H1 (cell line): ENCODE measurements at regions not wholly inside any gene's neighbourhood (a gene's known extent, or its start where the extent isn't known, plus 50 kb on each side); places are given as distances from the start of the nearest gene placed in this dataset.

Experiments used
- CTCF ChIA-PET: fragments of 300-600 bp; sonication (Branson Sonifier 250); formaldehyde crosslinking; loops from one replicate; lab custom pipeline; 2021; ENCODE audit not compliant: partially characterized antibody; lab: Charles Lee
- POLR2A ChIA-PET: fragments of 300-600 bp; sonication (Branson Sonifier 250); formaldehyde crosslinking; loops from one replicate; lab custom pipeline; 2021; ENCODE audit warnings: inconsistent platforms; ENCODE audit not compliant: partially characterized antibody; lab: Charles Lee
- DNase-seq, 2 experiments: peaks; one replicate each; pipeline versions ENCODE4 v3.0.0 to v3.0.0-alpha.2; 2010 to 2022; ENCODE audit warnings: low spot score in 2 of 2, low read depth in 1 of 2, mixed read lengths in 1 of 2
- FAIRE-seq: peaks from 2 replicates; lab custom pipeline; 2011; peaks lifted over from hg19 to GRCh38; lab: Jason Lieb, UNC
- H2AFZ ChIP-seq: 2 replicates; pipeline ENCODE4 v1.8.1; 2012; ENCODE audit warnings: low read length, inconsistent platforms
- H2AK5ac ChIP-seq: 2 replicates; pipeline ENCODE4 v1.6.1; 2013; ENCODE audit warnings: low read depth, low read length
- H2BK120ac ChIP-seq: replicated peaks from 2 replicates; pipeline ENCODE3; 2013; ENCODE audit warnings: low read depth, low read length, inconsistent platforms
- H2BK12ac ChIP-seq: 2 replicates; pipeline ENCODE4 v1.6.1; 2013; ENCODE audit warnings: low read depth, low read length
- H2BK15ac ChIP-seq: 2 replicates; pipeline ENCODE4 v1.6.1; 2013; ENCODE audit warnings: low read length
- H2BK20ac ChIP-seq: 2 replicates; pipeline ENCODE4 v1.6.1; 2013; ENCODE audit warnings: low read length
- H2BK5ac ChIP-seq: 2 replicates; pipeline ENCODE4 v1.6.1; 2013; ENCODE audit warnings: low read depth, low read length
- H3K14ac ChIP-seq: 2 replicates; pipeline ENCODE4 v1.6.1; 2013; ENCODE audit warnings: inconsistent platforms; ENCODE audit not compliant: insufficient read length
- H3K18ac ChIP-seq: 2 replicates; pipeline ENCODE4 v1.6.1; 2013; ENCODE audit warnings: low read length; ENCODE audit errors: extremely low read depth
- H3K23ac ChIP-seq: 2 replicates; pipeline ENCODE4 v1.6.1; 2013; ENCODE audit warnings: inconsistent platforms; ENCODE audit not compliant: insufficient read length
- H3K23me2 ChIP-seq: 2 replicates; pipeline ENCODE4 v1.6.1; 2013; ENCODE audit warnings: low read depth, low read length
- H3K27ac ChIP-seq: 2 replicates; pipeline ENCODE4 v1.6.1; 2011; ENCODE audit warnings: low read depth, low read length, inconsistent platforms
- H3K27me3 ChIP-seq, 4 experiments: replicated peaks in 1 of 4; 1 replicate in 1 of 4; 2 replicates in 3 of 4; pipeline versions ENCODE4 v1.6.1 to v1.8.1; 2011 to 2013; ENCODE audit warnings: low read length in 3 of 4, mild to moderate bottlenecking in 3 of 4, inconsistent platforms in 2 of 4, mixed read lengths in 2 of 4, moderate library complexity in 1 of 4; ENCODE audit not compliant: control insufficient read depth in 3 of 4, insufficient read depth in 3 of 4; ENCODE audit errors: extremely low read depth in 1 of 4
- H3K36me3 ChIP-seq, 4 experiments: 2 replicates each; pipeline versions ENCODE4 v1.6.1 to v1.8.1; 2011 to 2013; ENCODE audit warnings: mild to moderate bottlenecking in 4 of 4, low read length in 3 of 4, moderate library complexity in 2 of 4, control low read depth in 1 of 4, inconsistent platforms in 1 of 4; ENCODE audit not compliant: insufficient read depth in 4 of 4, control insufficient read depth in 2 of 4
- H3K4ac ChIP-seq: replicated peaks from 2 replicates; pipeline ENCODE3; 2013; ENCODE audit warnings: low read length, low read depth, mixed read lengths, inconsistent platforms; ENCODE audit not compliant: insufficient read length
- H3K4me1 ChIP-seq, 4 experiments: replicated peaks in 1 of 4; 1 replicate in 1 of 4; 2 replicates in 3 of 4; pipeline versions ENCODE4 v1.6.1 to v1.8.1; 2011 to 2013; ENCODE audit warnings: low read length in 3 of 4, inconsistent platforms in 2 of 4, mixed read lengths in 1 of 4; ENCODE audit not compliant: insufficient read depth in 4 of 4, control insufficient read depth in 3 of 4
- H3K4me2 ChIP-seq, 2 experiments: 2 replicates each; pipeline versions ENCODE4 v1.6.1 to v1.8.1; 2011 to 2013; ENCODE audit warnings: low read depth in 2 of 2, low read length in 2 of 2, control low read depth in 1 of 2, inconsistent platforms in 1 of 2, mild to moderate bottlenecking in 1 of 2; ENCODE audit not compliant: insufficient read depth in 1 of 2
- H3K4me3 ChIP-seq, 4 experiments: fragments of 200-600, 300-600 bp in 1 of 4; sonication (generic), shearing (Covaris generic), sonication (Bioruptor Twin) in 1 of 4; 2 replicates each; pipeline versions ENCODE4 v1.5.1 to v1.8.1; 2011 to 2016; ENCODE audit warnings: low read length in 4 of 4, low read depth in 3 of 4, control low read depth in 2 of 4, inconsistent platforms in 2 of 4, mild to moderate bottlenecking in 2 of 4, mixed read lengths in 1 of 4, moderate library complexity in 1 of 4; ENCODE audit not compliant: insufficient read depth in 2 of 4; ENCODE audit errors: extremely low read depth in 1 of 4
- H3K56ac ChIP-seq: replicated peaks from 2 replicates; pipeline ENCODE3; 2013; ENCODE audit warnings: low read depth, mild to moderate bottlenecking, mixed read lengths, low read length, inconsistent platforms; ENCODE audit not compliant: insufficient read length
- H3K79me1 ChIP-seq: 2 replicates; pipeline ENCODE4 v1.6.1; 2013; ENCODE audit warnings: low read depth, low read length, control low read depth
- H3K79me2 ChIP-seq, 2 experiments: 2 replicates each; pipeline versions ENCODE4 v1.6.1 to v1.8.1; 2012 to 2013; ENCODE audit warnings: low read length in 2 of 2, mild to moderate bottlenecking in 2 of 2, inconsistent platforms in 1 of 2; ENCODE audit not compliant: insufficient read depth in 2 of 2, control insufficient read depth in 1 of 2
- H3K9ac ChIP-seq, 4 experiments: replicated peaks in 1 of 4; 1 replicate in 1 of 4; 2 replicates in 3 of 4; pipeline versions ENCODE4 v1.6.1 to v1.8.1; 2011 to 2013; ENCODE audit warnings: low read depth in 3 of 4, low read length in 3 of 4, control low read depth in 2 of 4, mild to moderate bottlenecking in 2 of 4, moderate library complexity in 2 of 4, inconsistent platforms in 1 of 4; ENCODE audit errors: extremely low read depth in 1 of 4
- H3K9me3 ChIP-seq, 2 experiments: 2 replicates each; pipeline versions ENCODE4 v1.6.1 to v1.8.1; 2012 to 2013; ENCODE audit warnings: mild to moderate bottlenecking in 2 of 2, moderate library complexity in 2 of 2, control low read depth in 1 of 2, inconsistent platforms in 1 of 2, low read depth in 1 of 2, low read length in 1 of 2, mixed read lengths in 1 of 2; ENCODE audit not compliant: insufficient read depth in 2 of 2
- H4K20me1 ChIP-seq, 2 experiments: replicated peaks in 1 of 2; 2 replicates each; pipeline versions ENCODE3 to v1.8.1; 2011 to 2013; ENCODE audit warnings: inconsistent platforms in 2 of 2, low read length in 2 of 2, mild to moderate bottlenecking in 1 of 2; ENCODE audit not compliant: insufficient read depth in 2 of 2, control insufficient read depth in 1 of 2
- H4K5ac ChIP-seq: 2 replicates; pipeline ENCODE4 v1.6.1; 2013; ENCODE audit warnings: low read length, low read depth, mixed read lengths, inconsistent platforms; ENCODE audit not compliant: insufficient read length
- H4K8ac ChIP-seq: 2 replicates; pipeline ENCODE4 v1.8.0; 2013; ENCODE audit warnings: mild to moderate bottlenecking, moderate library complexity, low read length, inconsistent platforms; ENCODE audit not compliant: insufficient read depth; ENCODE audit errors: extremely low read depth
- H4K91ac ChIP-seq: replicated peaks from 2 replicates; pipeline ENCODE3; 2013; ENCODE audit warnings: low read length, mixed read lengths, inconsistent platforms; ENCODE audit not compliant: insufficient read length
- WGBS, 2 experiments: shearing (Covaris generic) in 1 of 2; methylation state at CpG; one replicate each; pipeline versions ENCODE4 v1.1.6 to v1.1.7; 2013 to 2015; ENCODE audit warnings: low lambda C conversion rate in 2 of 2, mixed read lengths in 2 of 2, inconsistent platforms in 1 of 2, low coverage in 1 of 2, missing lambda C conversion rate in 1 of 2; ENCODE audit not compliant: insufficient replicate concordance in 2 of 2, insufficient coverage in 1 of 2, insufficient read length in 1 of 2; ENCODE audit errors: extremely low coverage in 1 of 2, missing lambda C conversion rate in 1 of 2; 5-methylcytosine and 5-hydroxymethylcytosine counted together
- TF ChIP-seq, protein P1 (sequence below): fragments of 300-600 bp; sonication (generic); IDR thresholded peaks from 2 replicates; pipeline ENCODE4 v1.7.1; 2012; ENCODE audit warnings: low read length, moderate library complexity, mild to moderate bottlenecking, inconsistent platforms; ENCODE audit not compliant: insufficient replicate concordance

GRCh38 chr3:87973906-87974305, 84.9 kb downstream of the CGGBP1 start:
- ChIA-PET CTCF (no interaction called here), POLR2A (no interaction called here)
- H3K79me2 ChIP-seq = no peaks in the 10 kb centered on the region
- no peak overlapping the region for H4K5ac ChIP-seq
- no peak overlapping the region for H2BK15ac ChIP-seq
- H2BK5ac ChIP-seq = no peak overlapping the region
- H4K91ac ChIP-seq = no peak overlapping the region
- no peak overlapping the region for H3K27ac ChIP-seq
- no peak overlapping the region for H3K9ac ChIP-seq
- H3K4ac ChIP-seq = no peak overlapping the region
- no peak overlapping the region for H2BK12ac ChIP-seq
- no peaks in the 10 kb centered on the region for H3K27me3 ChIP-seq
- no peaks in the 10 kb centered on the region for H3K79me1 ChIP-seq
- DNase-seq = no peak
- peaks cover 3% of the 10 kb centered on the region in 2 experiments; a peak in 2 of 4 replicates for H3K9me3 ChIP-seq
- H3K36me3 ChIP-seq = no peaks in the 10 kb centered on the region
- H3K4me3 ChIP-seq = no peak overlapping the region
- no peak overlapping the region for H2BK120ac ChIP-seq
- H3K18ac ChIP-seq = no peak overlapping the region
- no peak overlapping the region for H2BK20ac ChIP-seq
- H3K23ac ChIP-seq = no peak overlapping the region
- H3K56ac ChIP-seq = no peak overlapping the region
- H4K8ac ChIP-seq = no peak overlapping the region
- peaks cover 0 to 3% (median 0%) of the 10 kb centered on the region in 4 experiments; a peak in 1 of 7 replicates for H3K4me1 ChIP-seq
- no peaks in the 10 kb centered on the region for H3K23me2 ChIP-seq
- H2AFZ ChIP-seq = no peak overlapping the region
- H3K4me2 ChIP-seq = no peak overlapping the region
- whole genome bisulfite sequencing, 2 experiments = 90% methylated on average over 5 of the region's 5 CpGs; no CpG with 5 or more reads in 1 of the 2 experiments
- FAIRE-seq = no peak
- no peaks in the 10 kb centered on the region for H4K20me1 ChIP-seq
- H2AK5ac ChIP-seq = no peak overlapping the region
- H3K14ac ChIP-seq = no peak overlapping the region
- TF ChIP-seq, protein P1, sequence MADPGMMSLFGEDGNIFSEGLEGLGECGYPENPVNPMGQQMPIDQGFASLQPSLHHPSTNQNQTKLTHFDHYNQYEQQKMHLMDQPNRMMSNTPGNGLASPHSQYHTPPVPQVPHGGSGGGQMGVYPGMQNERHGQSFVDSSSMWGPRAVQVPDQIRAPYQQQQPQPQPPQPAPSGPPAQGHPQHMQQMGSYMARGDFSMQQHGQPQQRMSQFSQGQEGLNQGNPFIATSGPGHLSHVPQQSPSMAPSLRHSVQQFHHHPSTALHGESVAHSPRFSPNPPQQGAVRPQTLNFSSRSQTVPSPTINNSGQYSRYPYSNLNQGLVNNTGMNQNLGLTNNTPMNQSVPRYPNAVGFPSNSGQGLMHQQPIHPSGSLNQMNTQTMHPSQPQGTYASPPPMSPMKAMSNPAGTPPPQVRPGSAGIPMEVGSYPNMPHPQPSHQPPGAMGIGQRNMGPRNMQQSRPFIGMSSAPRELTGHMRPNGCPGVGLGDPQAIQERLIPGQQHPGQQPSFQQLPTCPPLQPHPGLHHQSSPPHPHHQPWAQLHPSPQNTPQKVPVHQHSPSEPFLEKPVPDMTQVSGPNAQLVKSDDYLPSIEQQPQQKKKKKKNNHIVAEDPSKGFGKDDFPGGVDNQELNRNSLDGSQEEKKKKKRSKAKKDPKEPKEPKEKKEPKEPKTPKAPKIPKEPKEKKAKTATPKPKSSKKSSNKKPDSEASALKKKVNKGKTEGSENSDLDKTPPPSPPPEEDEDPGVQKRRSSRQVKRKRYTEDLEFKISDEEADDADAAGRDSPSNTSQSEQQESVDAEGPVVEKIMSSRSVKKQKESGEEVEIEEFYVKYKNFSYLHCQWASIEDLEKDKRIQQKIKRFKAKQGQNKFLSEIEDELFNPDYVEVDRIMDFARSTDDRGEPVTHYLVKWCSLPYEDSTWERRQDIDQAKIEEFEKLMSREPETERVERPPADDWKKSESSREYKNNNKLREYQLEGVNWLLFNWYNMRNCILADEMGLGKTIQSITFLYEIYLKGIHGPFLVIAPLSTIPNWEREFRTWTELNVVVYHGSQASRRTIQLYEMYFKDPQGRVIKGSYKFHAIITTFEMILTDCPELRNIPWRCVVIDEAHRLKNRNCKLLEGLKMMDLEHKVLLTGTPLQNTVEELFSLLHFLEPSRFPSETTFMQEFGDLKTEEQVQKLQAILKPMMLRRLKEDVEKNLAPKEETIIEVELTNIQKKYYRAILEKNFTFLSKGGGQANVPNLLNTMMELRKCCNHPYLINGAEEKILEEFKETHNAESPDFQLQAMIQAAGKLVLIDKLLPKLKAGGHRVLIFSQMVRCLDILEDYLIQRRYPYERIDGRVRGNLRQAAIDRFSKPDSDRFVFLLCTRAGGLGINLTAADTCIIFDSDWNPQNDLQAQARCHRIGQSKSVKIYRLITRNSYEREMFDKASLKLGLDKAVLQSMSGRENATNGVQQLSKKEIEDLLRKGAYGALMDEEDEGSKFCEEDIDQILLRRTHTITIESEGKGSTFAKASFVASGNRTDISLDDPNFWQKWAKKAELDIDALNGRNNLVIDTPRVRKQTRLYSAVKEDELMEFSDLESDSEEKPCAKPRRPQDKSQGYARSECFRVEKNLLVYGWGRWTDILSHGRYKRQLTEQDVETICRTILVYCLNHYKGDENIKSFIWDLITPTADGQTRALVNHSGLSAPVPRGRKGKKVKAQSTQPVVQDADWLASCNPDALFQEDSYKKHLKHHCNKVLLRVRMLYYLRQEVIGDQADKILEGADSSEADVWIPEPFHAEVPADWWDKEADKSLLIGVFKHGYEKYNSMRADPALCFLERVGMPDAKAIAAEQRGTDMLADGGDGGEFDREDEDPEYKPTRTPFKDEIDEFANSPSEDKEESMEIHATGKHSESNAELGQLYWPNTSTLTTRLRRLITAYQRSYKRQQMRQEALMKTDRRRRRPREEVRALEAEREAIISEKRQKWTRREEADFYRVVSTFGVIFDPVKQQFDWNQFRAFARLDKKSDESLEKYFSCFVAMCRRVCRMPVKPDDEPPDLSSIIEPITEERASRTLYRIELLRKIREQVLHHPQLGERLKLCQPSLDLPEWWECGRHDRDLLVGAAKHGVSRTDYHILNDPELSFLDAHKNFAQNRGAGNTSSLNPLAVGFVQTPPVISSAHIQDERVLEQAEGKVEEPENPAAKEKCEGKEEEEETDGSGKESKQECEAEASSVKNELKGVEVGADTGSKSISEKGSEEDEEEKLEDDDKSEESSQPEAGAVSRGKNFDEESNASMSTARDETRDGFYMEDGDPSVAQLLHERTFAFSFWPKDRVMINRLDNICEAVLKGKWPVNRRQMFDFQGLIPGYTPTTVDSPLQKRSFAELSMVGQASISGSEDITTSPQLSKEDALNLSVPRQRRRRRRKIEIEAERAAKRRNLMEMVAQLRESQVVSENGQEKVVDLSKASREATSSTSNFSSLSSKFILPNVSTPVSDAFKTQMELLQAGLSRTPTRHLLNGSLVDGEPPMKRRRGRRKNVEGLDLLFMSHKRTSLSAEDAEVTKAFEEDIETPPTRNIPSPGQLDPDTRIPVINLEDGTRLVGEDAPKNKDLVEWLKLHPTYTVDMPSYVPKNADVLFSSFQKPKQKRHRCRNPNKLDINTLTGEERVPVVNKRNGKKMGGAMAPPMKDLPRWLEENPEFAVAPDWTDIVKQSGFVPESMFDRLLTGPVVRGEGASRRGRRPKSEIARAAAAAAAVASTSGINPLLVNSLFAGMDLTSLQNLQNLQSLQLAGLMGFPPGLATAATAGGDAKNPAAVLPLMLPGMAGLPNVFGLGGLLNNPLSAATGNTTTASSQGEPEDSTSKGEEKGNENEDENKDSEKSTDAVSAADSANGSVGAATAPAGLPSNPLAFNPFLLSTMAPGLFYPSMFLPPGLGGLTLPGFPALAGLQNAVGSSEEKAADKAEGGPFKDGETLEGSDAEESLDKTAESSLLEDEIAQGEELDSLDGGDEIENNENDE = no peak
